Osteoblast (primary cell): ENCODE measurements at regions not wholly inside any gene's neighbourhood (a gene's known extent, or its start where the extent isn't known, plus 50 kb on each side); places are given as distances from the start of the nearest gene placed in this dataset.
A peak's percentile ranks its signal among the peaks of the same experiment; 100 is the strongest.

Source experiments
- DNase-seq: peaks from one replicate; pipeline ENCODE4 v3.0.0; 2011; ENCODE audit warnings: low spot score, mixed read lengths; ENCODE audit not compliant: insufficient read length; ENCODE audit errors: missing footprints
- H2AFZ ChIP-seq: 2 replicates; pipeline ENCODE4 v1.6.0; 2011; ENCODE audit warnings: mild to moderate bottlenecking, low read length
- H3K27ac ChIP-seq: 2 replicates; pipeline ENCODE4 v1.5.1; 2011; ENCODE audit warnings: mild to moderate bottlenecking, low read depth, low read length, moderate library complexity
- H3K27me3 ChIP-seq: 2 replicates; pipeline ENCODE4 v1.6.0; 2012; ENCODE audit warnings: mild to moderate bottlenecking, control low read depth, inconsistent platforms, low read length, moderate library complexity; ENCODE audit not compliant: insufficient read depth
- H3K36me3 ChIP-seq: 2 replicates; pipeline ENCODE4 v1.5.1; 2011; ENCODE audit warnings: mild to moderate bottlenecking, low read length, control low read depth, moderate library complexity; ENCODE audit not compliant: insufficient read depth
- H3K4me1 ChIP-seq: 2 replicates; pipeline ENCODE4 v1.5.1; 2011; ENCODE audit warnings: mild to moderate bottlenecking, low read length, control low read depth, moderate library complexity; ENCODE audit not compliant: insufficient read depth
- H3K4me2 ChIP-seq: 2 replicates; pipeline ENCODE4 v1.6.0; 2011; ENCODE audit warnings: mild to moderate bottlenecking, low read length; ENCODE audit not compliant: insufficient read depth
- H3K4me3 ChIP-seq: fragments of 200-600 bp; sonication (generic); 3 replicates; pipeline ENCODE4 v1.5.1; 2012; ENCODE audit warnings: mild to moderate bottlenecking, low read length, inconsistent platforms; ENCODE audit not compliant: insufficient read depth
- H3K79me2 ChIP-seq: 2 replicates; pipeline ENCODE4 v1.6.0; 2012; ENCODE audit warnings: mild to moderate bottlenecking, low read length, control low read depth, inconsistent platforms; ENCODE audit not compliant: insufficient read depth
- H3K9me3 ChIP-seq: 2 replicates; pipeline ENCODE4 v1.5.1; 2011; ENCODE audit warnings: low read depth, low read length, control low read depth
- H4K20me1 ChIP-seq: 2 replicates; pipeline ENCODE4 v1.6.0; 2012; ENCODE audit warnings: mild to moderate bottlenecking, low read length, control low read depth; ENCODE audit not compliant: insufficient read depth
- TF ChIP-seq, protein P1 (sequence below): IDR thresholded peaks from 2 replicates; pipeline ENCODE4 v1.5.1; 2011; ENCODE audit warnings: mild to moderate bottlenecking, low read depth, low read length, moderate library complexity; ENCODE audit errors: extremely low read depth

GRCh38 chr16:31693733-31694132 is 166.0 kb downstream of the AHSP start:
- TF ChIP-seq, protein P1, sequence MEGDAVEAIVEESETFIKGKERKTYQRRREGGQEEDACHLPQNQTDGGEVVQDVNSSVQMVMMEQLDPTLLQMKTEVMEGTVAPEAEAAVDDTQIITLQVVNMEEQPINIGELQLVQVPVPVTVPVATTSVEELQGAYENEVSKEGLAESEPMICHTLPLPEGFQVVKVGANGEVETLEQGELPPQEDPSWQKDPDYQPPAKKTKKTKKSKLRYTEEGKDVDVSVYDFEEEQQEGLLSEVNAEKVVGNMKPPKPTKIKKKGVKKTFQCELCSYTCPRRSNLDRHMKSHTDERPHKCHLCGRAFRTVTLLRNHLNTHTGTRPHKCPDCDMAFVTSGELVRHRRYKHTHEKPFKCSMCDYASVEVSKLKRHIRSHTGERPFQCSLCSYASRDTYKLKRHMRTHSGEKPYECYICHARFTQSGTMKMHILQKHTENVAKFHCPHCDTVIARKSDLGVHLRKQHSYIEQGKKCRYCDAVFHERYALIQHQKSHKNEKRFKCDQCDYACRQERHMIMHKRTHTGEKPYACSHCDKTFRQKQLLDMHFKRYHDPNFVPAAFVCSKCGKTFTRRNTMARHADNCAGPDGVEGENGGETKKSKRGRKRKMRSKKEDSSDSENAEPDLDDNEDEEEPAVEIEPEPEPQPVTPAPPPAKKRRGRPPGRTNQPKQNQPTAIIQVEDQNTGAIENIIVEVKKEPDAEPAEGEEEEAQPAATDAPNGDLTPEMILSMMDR = no peak
- Histone ChIP-seq H2AFZ (no peak overlapping the region), H3K9me3 (no peaks in the 10 kb centered on the region), H3K79me2 (no peaks in the 10 kb centered on the region), H3K27ac (no peak overlapping the region), H3K4me1 (no peaks in the 10 kb centered on the region), H3K27me3 (peaks cover 9% of the 10 kb centered on the region), H3K36me3 (no peaks in the 10 kb centered on the region), H3K4me3 (no peak overlapping the region), H4K20me1 (no peaks in the 10 kb centered on the region), H3K4me2 (no peak overlapping the region)
- DNase-seq = no peak

DNA sequence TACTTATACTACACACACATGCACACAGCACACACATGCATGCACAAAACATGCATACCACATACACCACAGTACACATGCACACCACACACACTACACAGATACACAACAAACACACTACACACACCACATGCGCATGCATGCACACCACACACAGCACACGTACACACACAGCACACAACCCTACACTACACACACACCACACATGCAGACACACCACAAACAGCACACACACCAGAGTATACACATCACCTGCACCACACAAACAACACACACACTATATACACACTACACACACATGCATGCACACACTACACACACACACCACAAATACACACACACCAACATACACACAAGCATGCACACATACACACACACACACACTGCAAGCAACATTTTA is 166.8 kb downstream of the AHSP start:
- Histone ChIP-seq H3K9me3 (no peaks in the 10 kb centered on the region), H4K20me1 (no peaks in the 10 kb centered on the region), H3K4me1 (no peaks in the 10 kb centered on the region), H2AFZ (no peak overlapping the region), H3K4me2 (no peak overlapping the region), H3K27me3 (peaks cover 9% of the 10 kb centered on the region), H3K27ac (no peak overlapping the region), H3K4me3 (no peak overlapping the region), H3K36me3 (no peaks in the 10 kb centered on the region), H3K79me2 (no peaks in the 10 kb centered on the region)
- DNase-seq = no peak
- TF ChIP-seq, protein P1 = no peak

- H4K20me1 ChIP-seq = no peaks in the 10 kb centered on the region
- H3K36me3 ChIP-seq = no peaks in the 10 kb centered on the region
- H3K27me3 ChIP-seq = peaks cover 9% of the 10 kb centered on the region
- no peaks in the 10 kb centered on the region for H3K9me3 ChIP-seq
- no peaks in the 10 kb centered on the region for H3K4me1 ChIP-seq
- DNase-seq = no peak
- TF ChIP-seq, protein P1 = no peak
- H3K27ac ChIP-seq = no peak overlapping the region
- no peaks in the 10 kb centered on the region for H3K79me2 ChIP-seq
- no peak overlapping the region for H3K4me2 ChIP-seq
- H2AFZ ChIP-seq = no peak overlapping the region
- no peak overlapping the region for H3K4me3 ChIP-seq
Observed at GRCh38 chr16:31695667-31696066, 168.0 kb downstream of the AHSP start.

DNA sequence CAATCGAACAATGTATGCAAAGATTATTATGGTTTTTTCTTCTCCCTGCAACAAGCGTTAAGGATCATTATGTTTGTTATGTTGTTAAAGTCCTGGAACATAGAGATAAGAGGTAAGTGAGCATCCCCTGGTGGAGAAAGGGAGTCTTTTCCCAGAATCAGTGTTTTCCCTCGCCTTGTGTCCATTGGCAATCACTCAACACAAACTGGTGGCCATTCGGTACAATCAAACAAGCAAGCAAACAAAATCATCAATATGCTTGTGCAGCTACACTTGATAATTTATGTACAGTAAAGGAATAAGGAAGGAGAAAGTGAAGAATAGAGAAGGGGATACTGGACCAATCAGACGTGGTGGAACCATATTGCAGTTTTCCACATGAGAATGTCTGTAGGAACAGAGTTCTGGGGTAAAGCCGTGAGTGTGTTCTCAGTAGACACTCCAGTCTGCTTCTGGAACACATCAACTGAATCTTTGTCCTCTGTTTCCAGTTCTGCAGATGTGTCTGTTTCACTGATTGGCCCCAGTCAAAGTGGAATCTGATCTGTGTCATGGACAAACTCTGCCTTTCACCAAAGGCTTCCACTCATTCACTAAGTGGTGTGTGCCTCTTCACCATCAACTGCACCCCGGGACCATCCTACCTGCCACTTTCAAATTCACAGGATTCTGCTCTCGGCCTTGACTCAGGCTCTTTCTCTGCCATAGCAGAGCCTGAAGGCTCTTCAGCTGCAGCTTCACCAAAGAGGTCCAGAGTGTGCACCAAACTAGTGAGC is 169.5 kb downstream of the AHSP start:
- no peak overlapping the region for H3K4me2 ChIP-seq
- peaks cover 9% of the 10 kb centered on the region for H3K27me3 ChIP-seq
- TF ChIP-seq, protein P1 = peak; percentile 76
- DNase-seq = peak; percentile 90
- H3K36me3 ChIP-seq = no peaks in the 10 kb centered on the region
- H3K9me3 ChIP-seq = no peaks in the 10 kb centered on the region
- H3K4me1 ChIP-seq = peaks cover 9% of the 10 kb centered on the region
- no peak overlapping the region for H3K27ac ChIP-seq
- no peak overlapping the region for H2AFZ ChIP-seq
- peaks cover 5% of the 10 kb centered on the region for H4K20me1 ChIP-seq
- H3K79me2 ChIP-seq = peaks cover 2% of the 10 kb centered on the region
- no peak overlapping the region for H3K4me3 ChIP-seq
